ENCODE measurements at regions not wholly inside any gene's neighbourhood (a gene's known extent, or its start where the extent isn't known, plus 50 kb on each side); places are given as distances from the start of the nearest gene placed in this dataset.

- TF ChIP-seq POLR2A (IDR thresholded peaks at IDR 0.05; ENCODE audit: low read depth, low read length), result no peak
- TF ChIP-seq, protein P1, sequence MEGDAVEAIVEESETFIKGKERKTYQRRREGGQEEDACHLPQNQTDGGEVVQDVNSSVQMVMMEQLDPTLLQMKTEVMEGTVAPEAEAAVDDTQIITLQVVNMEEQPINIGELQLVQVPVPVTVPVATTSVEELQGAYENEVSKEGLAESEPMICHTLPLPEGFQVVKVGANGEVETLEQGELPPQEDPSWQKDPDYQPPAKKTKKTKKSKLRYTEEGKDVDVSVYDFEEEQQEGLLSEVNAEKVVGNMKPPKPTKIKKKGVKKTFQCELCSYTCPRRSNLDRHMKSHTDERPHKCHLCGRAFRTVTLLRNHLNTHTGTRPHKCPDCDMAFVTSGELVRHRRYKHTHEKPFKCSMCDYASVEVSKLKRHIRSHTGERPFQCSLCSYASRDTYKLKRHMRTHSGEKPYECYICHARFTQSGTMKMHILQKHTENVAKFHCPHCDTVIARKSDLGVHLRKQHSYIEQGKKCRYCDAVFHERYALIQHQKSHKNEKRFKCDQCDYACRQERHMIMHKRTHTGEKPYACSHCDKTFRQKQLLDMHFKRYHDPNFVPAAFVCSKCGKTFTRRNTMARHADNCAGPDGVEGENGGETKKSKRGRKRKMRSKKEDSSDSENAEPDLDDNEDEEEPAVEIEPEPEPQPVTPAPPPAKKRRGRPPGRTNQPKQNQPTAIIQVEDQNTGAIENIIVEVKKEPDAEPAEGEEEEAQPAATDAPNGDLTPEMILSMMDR (conservative IDR thresholded peaks at IDR 0.05; ENCODE audit: low read depth, low read length), result no peak
- TF ChIP-seq USF2 (IDR thresholded peaks at IDR 0.05; ENCODE audit: low read depth, low read length), result no peak
- TF ChIP-seq RFX5 (IDR thresholded peaks at IDR 0.05; ENCODE audit: low read depth, low read length), result no peak
- no peak for TF ChIP-seq RAD21 (IDR thresholded peaks at IDR 0.05; ENCODE audit: low read length)
- no peak for TF ChIP-seq BHLHE40 (IDR thresholded peaks at IDR 0.05; ENCODE audit: low read depth, low read length)
- no peak for TF ChIP-seq MAFK (IDR thresholded peaks at IDR 0.05; ENCODE audit: low read depth, low read length)
- no peak for TF ChIP-seq MXI1 (IDR thresholded peaks at IDR 0.05; ENCODE audit: borderline replicate concordance, low read depth, low read length)
- no peak for TF ChIP-seq MAZ (IDR thresholded peaks at IDR 0.05; ENCODE audit: borderline replicate concordance, low read depth, low read length)
- no peak for TF ChIP-seq SMC3 (IDR thresholded peaks at IDR 0.05; ENCODE audit: low read depth, low read length)
- no peak for TF ChIP-seq CEBPB (IDR thresholded peaks at IDR 0.05; ENCODE audit: low read depth, low read length)
- TF ChIP-seq CHD1 (IDR thresholded peaks at IDR 0.05; ENCODE audit: low read depth, low read length), result no peak
- TF ChIP-seq ELK1 (IDR thresholded peaks at IDR 0.05; ENCODE audit: borderline replicate concordance, low read depth, low read length), result no peak
Measured at GRCh38 chr3:31242026-31242960, 290.4 kb upstream of the STT3B start.

Data from IMR-90 (cell line).